Adrenal gland (tissue), 5 donors: ENCODE measurements at regions not wholly inside any gene's neighbourhood (a gene's known extent, or its start where the extent isn't known, plus 50 kb on each side); places are given as distances from the start of the nearest gene placed in this dataset.

ENCODE experiments used
- CTCF ChIP-seq, 6 experiments: fragments of 450-650 bp in 4 of 6; fragments of 200-600 bp in 2 of 6; sonication (generic) in 1 of 6; IDR thresholded peaks; 1 replicate in 5 of 6; 2 replicates in 1 of 6; pipeline versions ENCODE4 v1.5.1 to v1.8.0; 2016 to 2021; ENCODE audit warnings: antibody characterized with exemption in 6 of 6, mild to moderate bottlenecking in 2 of 6, moderate library complexity in 1 of 6
- POLR2A ChIP-seq, 2 donors: fragments of 450-650 bp; IDR thresholded peaks; one replicate each; pipeline ENCODE4 v1.6.1; 2017; ENCODE audit warnings: antibody characterized with exemption in 2 of 2, mild to moderate bottlenecking in 2 of 2, moderate library complexity in 1 of 2
- donor health status: DM: no; HTN: no; CAD: no.

- TF ChIP-seq POLR2A (IDR thresholded peaks at IDR 0.05) (no peak), CTCF (IDR thresholded peaks at IDR 0.05) (no peak)
Observed at GRCh38 chr10:62638062-62638477, 166.4 kb upstream of the ADO start.
